ENCODE measurements at regions not wholly inside any gene's neighbourhood (a gene's known extent, or its start where the extent isn't known, plus 50 kb on each side); places are given as distances from the start of the nearest gene placed in this dataset.

GRCh38 chr3:26449996-26450395 is 172.6 kb upstream of the LRRC3B start:
- H3K4me3 ChIP-seq, result no peak overlapping the region
- H3K4me1 ChIP-seq, result no peaks in the 10 kb centered on the region
- TF ChIP-seq POLR2A (IDR thresholded peaks at IDR 0.05) (no peak), CTCF (IDR thresholded peaks at IDR 0.05) (no peak), POLR2AphosphoS5 (IDR thresholded peaks at IDR 0.05; ENCODE audit: insufficient read depth in 1 of 2, low read depth in 1 of 2) (no peak)
- no peak for DNase-seq (ENCODE audit: extremely low spot score in 2 of 2)
- intact Hi-C loops (cut with DNase I), result no loop called here
- no peaks in the 10 kb centered on the region for H3K27me3 ChIP-seq
- no peak overlapping the region for H3K27ac ChIP-seq
- no peaks in the 10 kb centered on the region for H3K36me3 ChIP-seq
- H3K9me3 ChIP-seq, result no peaks in the 10 kb centered on the region

GRCh38 chr3:26452363-26452762 is 170.2 kb upstream of the LRRC3B start:
- Histone ChIP-seq H3K27me3 (no peaks in the 10 kb centered on the region), H3K4me1 (no peaks in the 10 kb centered on the region), H3K36me3 (no peaks in the 10 kb centered on the region), H3K9me3 (no peaks in the 10 kb centered on the region), H3K27ac (no peak overlapping the region), H3K4me3 (no peak overlapping the region)
- intact Hi-C loops (cut with DNase I), result no loop called here
- no peak for DNase-seq (ENCODE audit: extremely low spot score in 2 of 2)
- TF ChIP-seq POLR2AphosphoS5 (IDR thresholded peaks at IDR 0.05; ENCODE audit: insufficient read depth in 1 of 2, low read depth in 1 of 2) (no peak), CTCF (IDR thresholded peaks at IDR 0.05) (no peak), POLR2A (IDR thresholded peaks at IDR 0.05) (no peak)

- no peak overlapping the region for H3K4me3 ChIP-seq
- no peaks in the 10 kb centered on the region for H3K4me1 ChIP-seq
- TF ChIP-seq POLR2AphosphoS5 (IDR thresholded peaks at IDR 0.05; ENCODE audit: insufficient read depth in 1 of 2, low read depth in 1 of 2) (no peak), POLR2A (IDR thresholded peaks at IDR 0.05) (no peak), CTCF (IDR thresholded peaks at IDR 0.05) (no peak)
- H3K27me3 ChIP-seq, result no peaks in the 10 kb centered on the region
- H3K36me3 ChIP-seq, result no peaks in the 10 kb centered on the region
- intact Hi-C loops (cut with DNase I), result no loop called here
- H3K9me3 ChIP-seq, result no peaks in the 10 kb centered on the region
- DNase-seq (ENCODE audit: extremely low spot score in 2 of 2), result no peak
- no peak overlapping the region for H3K27ac ChIP-seq
These were observed 161.6 kb upstream of the LRRC3B start for GRCh38 chr3:26460985-26461384.

GRCh38 chr3:26472345-26472744 is 150.2 kb upstream of the LRRC3B start:
- no peak overlapping the region for H3K27ac ChIP-seq
- no peak overlapping the region for H3K4me3 ChIP-seq
- no peaks in the 10 kb centered on the region for H3K4me1 ChIP-seq
- no peaks in the 10 kb centered on the region for H3K9me3 ChIP-seq
- no peak for TF ChIP-seq POLR2AphosphoS5 (IDR thresholded peaks at IDR 0.05; ENCODE audit: insufficient read depth in 1 of 2, low read depth in 1 of 2)
- no peak for TF ChIP-seq CTCF (IDR thresholded peaks at IDR 0.05)
- TF ChIP-seq POLR2A (IDR thresholded peaks at IDR 0.05), result no peak
- no peaks in the 10 kb centered on the region for H3K36me3 ChIP-seq
- no peaks in the 10 kb centered on the region for H3K27me3 ChIP-seq
- DNase-seq (ENCODE audit: extremely low spot score in 2 of 2), result no peak
- intact Hi-C loops (cut with DNase I), result no loop called here

GRCh38 chr3:26474706-26475105 is 147.9 kb upstream of the LRRC3B start:
- no peak for TF ChIP-seq POLR2AphosphoS5 (IDR thresholded peaks at IDR 0.05; ENCODE audit: insufficient read depth in 1 of 2, low read depth in 1 of 2)
- no peak for TF ChIP-seq CTCF (IDR thresholded peaks at IDR 0.05)
- no peak for TF ChIP-seq POLR2A (IDR thresholded peaks at IDR 0.05)
- Histone ChIP-seq H3K27ac (no peak overlapping the region), H3K4me3 (no peak overlapping the region), H3K27me3 (no peaks in the 10 kb centered on the region), H3K9me3 (no peaks in the 10 kb centered on the region), H3K4me1 (no peaks in the 10 kb centered on the region), H3K36me3 (no peaks in the 10 kb centered on the region)
- intact Hi-C loops (cut with DNase I), result no loop called here
- DNase-seq (ENCODE audit: extremely low spot score in 2 of 2), result no peak

All from vagina (tissue), 2 donors.